BE2C (cell line): ENCODE measurements at regions not wholly inside any gene's neighbourhood (a gene's known extent, or its start where the extent isn't known, plus 50 kb on each side); places are given as distances from the start of the nearest gene placed in this dataset.

Source experiments
- DNase-seq: peaks from one replicate; pipeline ENCODE4 v3.0.0-alpha.2; 2020
- H3K27me3 ChIP-seq: fragments of 250-450 bp; sonication (Bioruptor Pico); 2 replicates; pipeline ENCODE4 v1.5.1; 2020; ENCODE audit warnings: mild to moderate bottlenecking
- H3K36me3 ChIP-seq: fragments of 250-450 bp; sonication (Bioruptor Pico); 2 replicates; pipeline ENCODE4 v1.5.1; 2020; ENCODE audit warnings: mild to moderate bottlenecking
- H3K4me1 ChIP-seq: fragments of 250-450 bp; sonication (Bioruptor Pico); 2 replicates; pipeline ENCODE4 v1.5.1; 2020
- H3K4me3 ChIP-seq: 2 replicates; pipeline ENCODE4 v1.5.1; 2011; ENCODE audit warnings: low read depth, low read length
- H3K9me3 ChIP-seq: fragments of 250-450 bp; sonication (Bioruptor Pico); 2 replicates; pipeline ENCODE4 v1.5.1; 2020
- CTCF ChIP-seq: IDR thresholded peaks from 2 replicates; pipeline ENCODE4 v1.5.1; 2012; ENCODE audit warnings: mild to moderate bottlenecking, low read depth, low read length

- no peak for DNase-seq
- no peak overlapping the region for H3K4me3 ChIP-seq
- H3K27me3 ChIP-seq: no peaks in the 10 kb centered on the region
These were observed 52.1 kb upstream of the KCNE2 start for GRCh38 chr21:34311561-34312330.

GRCh38 chr21:34313116-34313515 lies 50.7 kb upstream of the KCNE2 start:
- Histone ChIP-seq H3K36me3 (no peaks in the 10 kb centered on the region), H3K9me3 (no peaks in the 10 kb centered on the region), H3K4me1 (no peaks in the 10 kb centered on the region), H3K4me3 (no peak overlapping the region), H3K27me3 (no peaks in the 10 kb centered on the region)
- no peak for DNase-seq
- no peak for TF ChIP-seq CTCF

More at GRCh38 chr21:34311561-34312330, 52.1 kb upstream of the KCNE2 start:
- Histone ChIP-seq H3K9me3 (no peaks in the 10 kb centered on the region), H3K4me1 (no peaks in the 10 kb centered on the region), H3K36me3 (no peaks in the 10 kb centered on the region)
- TF ChIP-seq CTCF: no peak
